DOHH2 (cell line): ENCODE measurements at regions not wholly inside any gene's neighbourhood (a gene's known extent, or its start where the extent isn't known, plus 50 kb on each side); places are given as distances from the start of the nearest gene placed in this dataset.

ENCODE experiments used
- CTCF ChIP-seq: fragments of 200-600 bp; sonication (generic); IDR thresholded peaks from one replicate; pipeline ENCODE4 v1.5.1; 2014; ENCODE audit warnings: antibody characterized with exemption, mild to moderate bottlenecking, low read depth, low read length; ENCODE audit not compliant: poor library complexity, severe bottlenecking
- EZH2phosphoT487 ChIP-seq: fragments of 200-600 bp; sonication (generic); IDR thresholded peaks from 2 replicates; pipeline ENCODE4 v1.6.1; 2017; ENCODE audit warnings: borderline replicate concordance, mild to moderate bottlenecking, antibody characterized with exemption, low read length, moderate library complexity, mixed read lengths

DNA sequence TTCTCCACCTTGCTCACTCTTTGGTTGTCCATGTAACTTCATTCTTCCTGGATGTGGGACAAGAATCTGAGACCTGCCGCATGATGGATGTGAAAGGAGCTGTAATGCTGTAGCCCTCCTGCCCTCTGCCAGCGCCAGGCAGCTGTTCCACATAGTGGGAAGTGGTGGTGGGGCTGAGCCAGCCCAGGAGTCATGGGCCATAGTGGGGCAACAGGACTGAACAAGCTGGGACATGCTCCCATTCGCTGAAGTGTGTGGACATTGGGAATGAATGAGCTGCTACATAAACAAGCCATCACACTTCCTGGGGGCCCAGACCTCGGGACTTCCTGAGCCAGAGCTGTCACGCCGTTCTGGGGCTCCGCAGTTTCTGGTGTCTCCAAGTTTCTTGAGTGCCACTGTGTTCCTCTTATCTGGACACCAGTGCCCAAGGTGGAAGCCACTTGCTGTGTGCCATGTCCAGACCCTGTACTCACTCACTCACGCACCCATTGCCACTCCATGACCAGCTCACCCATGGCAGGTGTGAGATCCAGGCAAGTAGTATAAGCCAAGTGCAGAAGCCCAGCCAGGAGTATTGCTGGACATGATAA lies 624.3 kb upstream of the EPHA6 start:
- TF ChIP-seq CTCF = no peak
- TF ChIP-seq EZH2phosphoT487 = no peak
